AG08396 (cell line): ENCODE measurements at regions not wholly inside any gene's neighbourhood (a gene's known extent, or its start where the extent isn't known, plus 50 kb on each side); places are given as distances from the start of the nearest gene placed in this dataset.
"Not testable (repeated sequence)": the region's sequence is repeated elsewhere in the genome, so short reads cannot be mapped to it uniquely, and the experiment has no call there.

ENCODE experiments used
- DNase-seq: peaks from one replicate; pipeline ENCODE4 v3.0.0; 2012; ENCODE audit warnings: low spot score, mixed read lengths

DNA sequence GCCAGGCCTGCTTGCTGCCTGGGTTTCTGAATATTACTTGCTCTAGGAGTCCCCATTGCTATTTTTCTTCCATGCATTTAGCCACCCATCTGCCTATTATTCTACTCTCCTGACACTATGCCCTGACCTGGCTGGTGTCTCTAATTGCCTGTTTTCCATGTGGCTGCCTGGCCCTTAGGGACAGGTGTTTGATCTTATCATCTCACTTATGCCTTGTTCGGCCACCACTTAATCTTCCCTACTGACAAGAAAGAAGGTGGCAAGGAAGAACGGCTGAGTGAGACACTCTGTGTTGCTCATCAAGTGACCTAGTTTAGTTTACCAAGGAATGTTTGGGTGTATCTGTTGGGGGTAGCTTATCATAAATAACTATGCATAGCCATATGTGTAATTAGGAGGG lies 50.4 kb upstream of the RAPH1 start:
- no peak for DNase-seq

DNA sequence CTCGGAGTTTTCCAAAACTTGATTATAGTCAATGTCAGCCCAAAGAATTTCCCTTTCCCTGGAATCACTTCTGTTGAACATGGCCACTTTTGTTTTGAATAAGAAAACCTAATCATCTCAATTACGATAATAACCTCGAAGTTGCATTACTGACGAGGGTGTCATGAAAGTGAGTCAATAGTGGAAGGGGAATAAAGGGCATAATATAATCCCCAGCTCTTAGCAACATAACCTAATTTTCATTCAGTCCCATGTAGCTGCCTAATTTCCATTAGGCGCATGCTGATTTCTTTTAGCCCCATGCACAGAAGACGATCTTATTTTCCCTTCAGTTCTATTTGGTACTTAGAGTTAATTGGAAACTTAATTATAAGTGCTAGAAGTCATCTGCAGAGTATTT lies 51.1 kb upstream of the RAPH1 start:
- no peak for DNase-seq

DNA sequence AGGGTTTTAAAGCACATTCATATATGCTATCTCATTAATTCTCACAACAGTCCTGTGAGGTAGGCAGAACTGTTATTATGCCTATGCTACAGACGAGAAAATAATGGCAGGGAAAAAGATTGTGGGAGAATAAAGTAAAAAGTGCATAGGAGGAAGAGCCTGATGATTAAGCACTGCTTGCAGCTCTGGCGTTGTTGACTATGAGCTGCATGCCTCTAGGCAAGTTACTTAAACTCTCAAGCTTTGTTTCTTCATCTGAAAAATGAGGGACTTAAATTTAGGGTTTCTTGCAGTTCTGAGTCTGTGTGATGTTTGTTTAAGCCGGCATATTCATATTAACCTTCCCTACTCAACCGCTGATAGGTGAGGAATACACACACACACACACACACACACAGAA lies 51.6 kb upstream of the RAPH1 start:
- DNase-seq: no peak

DNA sequence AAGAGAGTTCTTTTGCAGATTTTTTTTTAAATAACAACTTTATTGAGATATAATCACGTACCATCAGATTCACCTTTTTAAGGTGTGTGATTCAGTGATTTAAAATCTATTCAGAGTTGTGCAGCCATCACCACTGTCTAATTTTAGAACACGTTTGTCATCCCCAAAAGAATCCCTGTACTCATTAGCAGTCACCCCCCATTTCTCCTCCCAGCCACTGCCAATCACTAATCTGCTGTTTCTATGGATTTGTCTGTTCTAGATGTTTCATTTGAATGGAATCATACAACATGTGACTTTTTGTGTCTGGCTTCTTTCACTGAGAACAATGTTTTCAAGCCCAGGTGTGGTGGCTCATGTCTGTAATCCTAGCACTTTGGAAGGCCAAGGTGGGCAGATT lies 55.4 kb upstream of the RAPH1 start:
- no peak for DNase-seq

DNA sequence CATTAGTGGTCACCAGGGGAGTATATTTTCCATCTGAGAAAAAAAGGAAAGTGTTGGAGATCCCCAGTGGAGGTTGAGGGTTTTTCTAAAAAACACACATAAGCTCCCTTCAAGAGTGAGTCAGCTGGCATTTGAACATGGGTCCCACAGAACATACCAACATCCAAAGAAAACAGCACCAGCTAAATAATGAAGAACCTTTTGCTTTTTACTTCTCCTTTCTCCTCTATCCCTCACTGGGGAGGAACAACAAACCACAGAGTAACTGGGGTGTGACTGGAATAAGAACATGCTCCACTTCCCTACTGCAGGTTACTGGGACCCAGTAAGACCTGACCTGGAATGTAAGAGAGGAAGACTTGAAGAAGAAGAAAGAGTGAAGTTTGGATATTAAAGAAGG lies 56.5 kb upstream of the RAPH1 start:
- no peak for DNase-seq

DNA sequence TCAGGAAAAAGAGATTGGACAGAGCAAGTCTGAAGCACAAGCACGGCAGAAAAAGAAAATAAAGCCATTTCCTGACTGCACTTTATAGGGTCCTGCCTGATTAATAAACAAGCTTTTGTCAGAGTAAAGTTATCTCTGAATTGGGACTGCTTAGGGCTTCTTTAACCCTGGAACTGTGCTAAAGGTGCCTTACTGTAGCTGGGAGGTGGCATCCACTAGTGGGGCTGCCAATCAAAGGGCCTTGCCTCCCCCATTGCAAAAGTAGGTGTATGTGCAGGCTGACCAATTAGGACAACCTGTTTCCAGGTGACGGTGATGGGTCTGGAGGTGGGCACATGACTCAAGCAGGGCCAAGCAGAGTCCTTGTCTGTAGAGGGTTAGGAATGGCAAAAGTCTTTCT lies 57.4 kb upstream of the RAPH1 start:
- DNase-seq: no peak

DNA sequence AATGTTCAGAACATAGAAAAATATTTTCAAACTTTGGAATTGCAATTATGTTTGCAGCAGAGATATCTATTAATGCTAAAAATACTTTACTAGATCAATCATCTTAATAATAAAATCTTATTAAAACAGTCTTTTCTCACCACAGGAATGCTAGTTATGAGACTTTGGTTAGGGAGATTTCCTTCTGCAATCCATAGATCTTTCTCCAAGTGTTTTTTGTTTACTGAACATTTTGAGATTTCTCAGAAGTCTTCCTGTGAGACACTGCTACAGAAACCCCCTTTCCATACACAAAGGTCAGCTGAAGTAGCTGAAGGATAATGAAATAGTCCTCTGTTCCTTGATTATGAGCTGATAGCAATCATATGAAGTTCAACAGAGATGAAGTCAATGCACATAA lies 59.4 kb upstream of the RAPH1 start:
- peak; percentile 22 for DNase-seq

DNA sequence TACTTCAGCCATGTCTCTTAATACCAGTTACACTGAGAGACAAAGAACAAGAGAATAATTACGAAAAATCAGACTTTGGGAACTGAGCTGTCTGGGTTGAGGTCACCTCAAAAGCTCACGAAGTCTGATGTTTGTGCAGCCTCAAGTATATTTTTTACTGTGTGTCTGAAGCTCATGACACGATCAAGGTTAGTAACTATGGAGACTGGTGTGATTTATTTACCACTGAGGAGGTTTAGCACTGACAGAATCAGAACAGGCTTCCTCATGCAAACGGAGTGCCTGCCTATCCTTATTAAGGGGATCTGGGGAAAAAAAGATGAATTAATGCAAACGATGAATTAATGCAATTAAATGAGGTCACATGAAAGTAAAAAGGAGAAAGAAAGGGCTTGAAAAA lies 61.1 kb upstream of the RAPH1 start:
- DNase-seq: no peak

DNA sequence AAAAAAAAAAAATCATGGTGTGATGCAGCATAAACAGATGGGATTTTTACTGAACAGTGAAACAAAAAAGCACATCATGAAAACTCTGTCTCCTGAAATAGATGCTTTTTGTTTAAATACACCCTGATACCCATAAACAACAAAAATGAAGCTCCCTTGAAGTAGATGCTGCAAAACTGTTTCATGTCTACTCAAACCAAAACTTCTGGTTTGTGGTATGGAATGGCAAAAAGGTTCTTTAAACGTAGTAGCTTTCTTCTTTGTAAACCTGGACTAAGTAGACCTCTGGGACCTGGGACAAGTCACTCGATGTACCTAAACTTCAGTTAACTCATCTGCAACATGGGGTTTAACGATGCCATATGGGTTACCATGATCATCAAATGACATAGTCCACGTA lies 64.4 kb upstream of the RAPH1 start:
- no peak for DNase-seq

DNA sequence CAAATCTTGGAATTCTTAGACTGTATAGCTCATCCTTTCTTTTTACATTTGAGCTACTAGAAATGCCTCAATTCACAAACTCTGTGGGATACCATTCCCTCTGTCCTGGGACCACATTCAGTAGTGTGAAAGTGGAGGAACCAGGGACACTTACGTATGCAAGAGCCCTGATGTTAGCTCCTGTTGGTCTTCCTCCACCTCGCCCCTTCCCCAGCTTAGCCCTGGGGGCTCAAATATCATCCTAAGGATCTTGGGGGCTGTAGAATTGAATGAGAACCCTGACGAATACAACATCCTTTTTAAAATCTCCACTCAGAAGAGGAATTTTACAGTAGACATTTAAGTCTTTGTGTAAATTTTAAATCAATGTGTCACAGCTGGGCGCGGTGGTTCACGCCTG lies 65.2 kb upstream of the RAPH1 start:
- no peak for DNase-seq

DNA sequence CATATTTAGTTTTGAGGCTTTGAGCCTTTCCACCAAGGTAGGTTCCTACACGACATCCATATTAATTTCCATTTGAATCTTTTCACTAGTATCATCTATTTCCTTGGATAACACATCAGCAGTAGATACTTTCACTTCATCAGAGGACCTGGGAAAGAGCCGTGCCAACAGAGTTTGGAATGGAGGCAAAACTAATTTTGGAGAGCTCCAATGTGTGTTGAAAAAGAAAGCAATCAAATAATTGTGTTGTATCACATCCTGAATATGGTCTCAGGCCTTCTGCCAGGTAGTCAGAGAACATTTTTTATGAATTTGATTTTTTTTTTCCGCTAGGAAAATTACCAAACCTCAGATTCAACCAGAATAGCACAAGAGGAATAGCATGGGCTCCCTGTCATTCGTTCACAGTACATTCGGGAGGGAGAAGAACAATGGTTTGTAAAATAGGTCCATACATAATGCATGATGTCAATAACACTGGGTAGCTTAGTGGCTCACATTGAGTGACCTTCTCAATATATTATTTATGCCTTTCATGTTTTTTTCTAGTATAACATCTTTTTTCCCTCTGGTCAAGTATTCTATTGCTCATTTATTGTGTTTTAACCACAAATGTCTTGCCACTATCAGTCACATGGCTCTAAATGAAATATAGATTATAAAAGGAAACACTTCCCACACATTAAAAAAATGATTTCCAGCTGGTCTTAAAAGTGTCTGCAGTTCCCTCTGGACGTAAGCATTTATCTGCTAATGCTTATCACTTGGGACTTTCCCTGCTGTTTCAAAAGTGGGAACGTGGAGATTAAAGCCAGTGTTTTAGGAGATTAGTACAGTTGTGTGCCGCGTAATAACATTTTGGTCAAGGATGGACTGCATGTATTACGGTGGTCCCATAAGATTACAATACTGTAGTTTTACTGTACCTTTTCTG lies 68.6 kb upstream of the RAPH1 start:
- DNase-seq: no peak

DNA sequence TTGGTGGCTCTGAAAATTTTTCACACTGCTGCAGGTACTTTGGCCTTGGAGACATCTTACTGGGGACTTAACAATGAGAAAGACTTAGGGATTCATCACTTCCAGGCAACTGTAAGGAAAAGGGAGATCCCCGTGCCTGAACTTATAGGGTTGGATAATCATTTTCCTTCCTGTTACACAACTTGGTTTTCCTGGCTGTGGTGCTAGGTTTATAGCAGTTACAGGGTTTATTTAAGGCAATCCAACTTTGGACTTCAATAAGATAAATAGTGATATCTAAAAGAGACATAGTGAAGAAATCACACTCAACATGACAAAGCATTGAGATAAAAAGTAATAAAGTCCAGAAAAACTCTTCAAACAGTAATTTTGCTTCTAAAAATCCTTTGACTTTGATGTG lies 70.2 kb upstream of the RAPH1 start:
- DNase-seq: no peak

DNA sequence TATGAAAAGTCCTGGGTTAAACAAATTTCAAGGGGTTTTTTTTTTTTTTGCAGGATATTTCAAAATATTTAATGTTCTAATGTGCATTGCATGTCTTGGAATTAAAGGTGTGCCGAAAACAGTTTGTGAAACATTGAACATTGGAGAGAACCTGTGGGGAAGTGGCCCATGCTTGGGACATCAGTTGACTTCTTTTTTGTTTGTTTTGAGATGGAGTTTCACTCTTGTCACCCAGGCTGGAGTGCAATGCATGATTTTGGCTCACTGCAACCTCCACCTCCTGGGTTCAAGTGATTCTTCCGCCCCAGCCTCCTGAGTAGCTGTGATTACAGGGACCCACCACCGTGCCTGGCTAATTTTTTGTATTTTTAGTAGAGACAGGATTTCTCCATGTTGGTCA lies 71.0 kb upstream of the RAPH1 start:
- DNase-seq: no peak

DNA sequence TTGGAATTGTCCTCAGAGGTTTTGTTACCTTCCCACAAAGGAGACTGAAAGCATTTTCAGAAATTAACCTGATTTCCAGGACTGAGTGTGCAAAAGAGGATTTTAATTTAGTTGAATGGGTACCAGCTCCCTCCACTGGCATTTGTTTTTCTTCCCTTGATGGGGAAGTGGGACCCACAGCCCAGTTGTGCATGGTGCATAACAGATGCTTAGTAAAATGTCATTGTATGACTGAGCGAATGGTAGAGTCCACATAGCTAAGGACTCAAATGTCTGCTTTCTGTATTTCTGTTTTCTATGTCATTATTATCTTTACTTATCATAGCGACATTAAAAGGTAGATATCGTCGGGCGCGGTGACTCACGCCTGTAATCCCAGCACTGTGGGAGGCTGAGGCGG lies 75.5 kb upstream of the RAPH1 start:
- no peak for DNase-seq

DNA sequence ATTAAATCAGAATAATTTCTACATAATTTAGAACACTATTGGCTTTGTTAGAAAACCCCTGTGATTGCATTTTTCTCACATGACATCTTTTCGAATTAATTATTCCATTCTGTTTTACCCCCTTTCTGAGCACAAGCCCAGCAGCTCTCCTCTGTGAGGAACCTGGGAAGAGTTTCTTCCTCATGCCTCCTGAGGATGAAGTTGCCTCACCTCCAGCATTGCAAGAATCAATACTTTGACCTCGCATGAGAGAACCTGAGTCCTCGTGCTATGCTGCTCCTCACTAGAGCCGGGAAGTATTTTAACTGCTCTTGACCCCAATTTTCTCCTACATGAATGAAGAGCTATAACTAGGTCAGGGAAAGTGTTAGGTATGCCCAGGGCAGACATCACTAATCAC lies 77.1 kb upstream of the RAPH1 start:
- no peak for DNase-seq

DNA sequence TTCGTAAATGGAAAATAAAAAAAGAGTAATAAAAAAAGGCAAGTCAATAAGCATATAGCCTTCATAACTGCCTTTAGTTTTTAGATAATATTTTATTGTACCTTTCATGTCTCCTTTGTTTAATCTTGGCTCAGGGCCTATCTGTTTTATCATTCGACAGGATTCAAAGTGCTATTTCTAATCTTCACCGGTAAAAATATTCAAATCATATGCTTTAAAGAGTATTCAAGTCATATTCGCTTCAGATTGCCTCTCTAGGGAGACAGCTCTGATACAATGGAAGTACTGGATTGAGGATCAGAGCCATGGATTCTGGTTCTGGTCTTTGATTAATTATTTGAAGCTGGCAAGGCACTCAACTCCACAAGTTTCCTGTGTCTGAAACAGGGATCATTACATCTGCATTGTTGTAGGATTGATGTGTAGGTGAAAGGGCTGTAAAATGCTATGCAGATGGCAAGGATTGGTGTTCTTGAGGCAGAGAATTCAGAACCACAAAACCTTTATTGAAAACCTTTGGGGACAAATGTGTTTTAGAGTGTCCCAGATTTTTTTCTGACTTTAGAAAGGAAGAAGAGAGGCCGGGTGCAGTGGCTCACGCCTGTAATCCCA lies 84.3 kb upstream of the RAPH1 start:
- DNase-seq: no peak

DNA sequence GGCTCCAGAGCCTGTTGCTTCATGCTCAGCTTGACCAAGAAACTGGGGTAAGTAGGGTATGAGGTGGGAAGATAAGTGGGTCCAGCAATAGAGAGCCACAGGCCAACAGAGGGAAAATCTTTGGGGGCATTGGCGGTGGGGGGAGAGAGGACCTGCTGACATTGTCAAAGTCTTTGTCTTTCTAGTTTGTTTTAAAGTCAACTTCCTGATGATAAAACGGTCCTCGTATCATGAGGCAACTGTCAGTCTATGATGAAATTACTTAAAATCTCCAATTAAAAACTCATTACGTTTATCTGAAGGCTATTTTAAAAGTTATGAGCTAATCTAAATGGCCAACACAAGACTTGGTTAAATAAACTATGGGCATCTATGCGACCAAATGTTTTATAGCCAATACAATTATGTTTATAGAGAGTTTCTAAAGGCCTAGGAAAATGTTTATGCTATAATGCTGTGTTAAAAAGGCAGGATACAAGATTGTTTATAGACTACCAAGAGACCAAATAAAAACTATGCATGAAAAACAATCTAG lies 84.4 kb upstream of the CD28 start:
- no peak for DNase-seq

DNA sequence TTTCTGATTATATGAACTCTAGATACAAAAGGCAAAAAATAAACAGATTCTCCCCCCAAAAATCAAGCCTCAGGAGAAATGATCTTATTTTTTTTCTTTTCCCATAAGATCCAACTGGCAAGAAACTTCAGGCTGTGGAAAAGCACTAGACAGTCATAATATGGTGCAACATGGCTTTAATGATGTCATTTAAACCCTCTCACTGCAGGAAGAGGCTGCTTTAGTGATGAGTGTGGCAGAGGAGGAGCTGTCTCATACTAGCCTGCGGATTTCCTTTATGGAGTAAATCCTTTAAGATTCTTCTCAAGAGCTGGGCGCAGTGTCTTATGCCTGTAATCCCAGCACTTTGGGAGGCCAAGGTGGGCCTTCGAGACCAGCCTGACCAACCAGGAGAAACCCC lies 83.3 kb upstream of the CD28 start:
- peak; percentile 77 for DNase-seq

DNA sequence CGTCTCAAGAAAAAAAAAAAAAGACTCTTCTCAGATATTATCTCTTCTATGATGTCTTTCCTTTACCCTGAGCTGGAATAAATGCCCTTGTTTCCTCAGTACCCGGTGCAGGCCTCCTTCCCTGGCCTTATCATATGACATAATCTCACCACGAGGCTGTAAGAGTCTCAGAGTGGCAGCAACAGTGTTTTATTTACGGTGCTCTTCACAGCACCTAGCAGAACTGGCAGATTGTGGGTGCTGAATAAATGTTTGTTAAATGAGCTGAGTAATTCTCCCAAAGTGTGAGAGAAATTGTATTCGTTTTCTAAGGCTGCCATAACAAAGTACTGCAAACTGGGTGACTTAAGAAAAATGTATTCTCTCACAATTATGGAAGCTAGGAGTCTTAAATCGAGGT lies 82.8 kb upstream of the CD28 start:
- DNase-seq: no peak

DNA sequence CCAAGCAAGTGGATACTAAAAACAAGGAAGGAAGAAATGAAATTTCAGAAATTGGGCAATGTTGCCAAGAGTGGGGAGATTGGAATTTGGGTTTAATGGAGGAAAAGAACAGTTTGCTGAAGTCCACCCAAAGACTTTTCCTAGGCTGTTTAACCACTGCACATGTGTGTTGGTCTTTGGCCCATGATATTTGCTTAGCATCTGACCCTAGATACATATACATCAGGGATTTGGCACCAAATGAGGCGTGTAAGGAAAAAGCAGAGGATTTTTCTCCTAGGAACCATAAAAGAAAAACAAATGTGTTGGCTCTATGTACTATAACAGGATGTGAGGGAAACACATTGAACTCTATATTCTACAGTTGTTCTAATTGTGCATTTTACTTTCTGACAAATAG lies 80.7 kb upstream of the CD28 start:
- DNase-seq: no peak

DNA sequence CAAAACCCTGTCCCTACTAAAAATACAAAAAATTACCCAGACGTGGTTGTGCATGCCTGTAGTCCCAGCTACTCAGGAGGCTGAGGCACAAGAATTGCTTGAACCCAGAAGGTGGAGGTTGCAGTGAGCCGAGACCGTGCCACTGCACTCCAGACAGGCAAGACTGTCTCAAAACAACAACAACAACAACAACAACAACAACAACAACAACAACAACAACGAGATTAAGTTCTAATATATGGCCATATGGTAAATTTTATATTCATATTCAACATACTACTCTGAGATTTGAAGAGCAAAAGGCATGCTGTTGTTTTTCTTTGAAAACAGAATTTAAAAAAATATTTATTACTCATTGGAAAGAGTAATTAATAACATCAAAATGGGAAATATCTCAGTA lies 80.2 kb upstream of the CD28 start:
- DNase-seq: not testable (repeated sequence)

DNA sequence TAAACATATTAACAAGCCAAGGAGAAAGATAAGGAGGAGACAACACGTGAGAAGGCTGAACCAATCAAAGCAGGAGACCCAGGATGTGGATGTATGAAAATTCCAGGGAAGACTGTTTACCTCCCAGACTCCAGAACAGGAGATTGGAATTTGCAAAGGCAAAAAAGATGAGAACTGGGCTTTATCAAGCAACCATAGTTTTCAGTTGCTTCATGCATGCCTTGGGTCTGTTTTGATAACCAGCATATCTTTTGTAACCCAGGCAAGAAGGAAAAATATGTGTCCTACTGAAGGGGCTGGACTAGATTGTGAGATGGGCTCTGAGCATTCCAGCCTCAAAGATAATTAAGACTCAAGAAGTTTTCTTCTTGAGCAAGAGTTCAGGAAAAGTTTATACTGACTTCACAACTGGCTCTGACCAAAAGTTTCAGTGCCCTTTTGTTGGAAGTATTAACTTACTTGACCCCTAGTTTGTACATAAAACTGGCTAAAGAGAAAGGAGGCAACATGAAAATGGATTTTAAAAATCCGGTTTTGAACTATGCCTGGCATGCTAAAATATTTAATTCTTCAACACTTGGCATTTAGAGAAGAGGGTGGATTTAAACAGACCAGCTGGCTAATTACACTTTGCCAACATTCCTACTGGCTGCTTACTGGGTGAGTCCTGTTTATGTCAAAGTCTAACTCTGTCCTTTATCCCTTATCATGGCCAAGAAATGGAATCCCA lies 79.3 kb upstream of the CD28 start:
- DNase-seq: peak; percentile 65

DNA sequence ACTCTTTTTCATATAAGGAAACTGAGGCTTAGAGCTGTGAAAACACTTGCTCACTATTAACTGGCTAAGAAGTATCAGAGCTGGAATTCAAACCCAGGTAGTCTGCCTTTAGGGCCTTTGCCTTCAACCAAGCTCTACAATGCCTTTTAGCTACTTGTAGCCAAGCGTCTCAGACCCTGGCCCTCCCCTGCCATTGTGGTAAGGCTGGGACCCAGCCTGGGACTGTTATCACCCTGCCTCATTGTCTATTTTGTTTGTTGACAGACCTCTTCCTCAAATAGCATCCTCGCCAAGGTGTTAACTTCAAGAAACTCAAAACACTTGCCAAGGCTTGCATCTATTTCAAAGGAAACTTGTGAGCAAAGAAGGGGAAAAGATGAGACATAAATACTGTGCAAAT lies 76.7 kb upstream of the CD28 start:
- no peak for DNase-seq
